Endothelial cell of umbilical vein (primary cell): ENCODE measurements at regions not wholly inside any gene's neighbourhood (a gene's known extent, or its start where the extent isn't known, plus 50 kb on each side); places are given as distances from the start of the nearest gene placed in this dataset.

Source experiments
- BruUV-seq: library from RNA; stranded (reverse); fragments of 400-500 nt; replicated peaks from 2 replicates; lab custom pipeline; 2021; lab: Mats Ljungman, UMichigan
- CTCF ChIA-PET: fragments of 300-600, 350-600 bp; sonication (Branson Sonifier 250); formaldehyde crosslinking; loops from one replicate; lab custom pipeline; 2021; ENCODE audit warnings: antibody characterized with exemption, inconsistent platforms; lab: Charles Lee
- POLR2A ChIA-PET: fragments of 300-600, 350-600 bp; sonication (Branson Sonifier 250); formaldehyde crosslinking; loops from one replicate; lab custom pipeline; 2021; ENCODE audit warnings: antibody characterized with exemption, inconsistent platforms; lab: Charles Lee
- DNase-seq: peaks from one replicate; pipeline ENCODE4 v3.0.0-alpha.2; 2011; ENCODE audit warnings: low read depth, low spot score
- FAIRE-seq: peaks from 2 replicates; lab custom pipeline; 2011; peaks lifted over from hg19 to GRCh38; lab: Jason Lieb, UNC
- H2AFZ ChIP-seq: 2 replicates; pipeline ENCODE4 v1.6.0; 2012; ENCODE audit warnings: low read depth, low read length, control low read depth, inconsistent platforms
- H3K27ac ChIP-seq: 2 replicates; pipeline ENCODE4 v1.5.1; 2011; ENCODE audit warnings: low read depth, mild to moderate bottlenecking, control low read depth, low read length, moderate library complexity; ENCODE audit not compliant: insufficient read depth
- H3K27me3 ChIP-seq, 2 experiments: 2 replicates each; pipeline versions ENCODE4 v1.6.0 to v1.6.1; 2011; ENCODE audit warnings: low read length in 2 of 2, mixed read lengths in 1 of 2; ENCODE audit not compliant: control insufficient read depth in 2 of 2, insufficient read depth in 2 of 2
- H3K36me3 ChIP-seq, 2 experiments: 2 replicates in 1 of 2; 3 replicates in 1 of 2; pipeline ENCODE4 v1.5.1; 2011; ENCODE audit warnings: low read length in 2 of 2, mild to moderate bottlenecking in 1 of 2, moderate library complexity in 1 of 2; ENCODE audit not compliant: control insufficient read depth in 2 of 2, insufficient read depth in 2 of 2; ENCODE audit errors: extremely low read depth in 1 of 2
- H3K4me1 ChIP-seq: 3 replicates; pipeline ENCODE4 v1.5.1; 2011; ENCODE audit warnings: mild to moderate bottlenecking, low read length; ENCODE audit not compliant: control insufficient read depth, insufficient read depth; ENCODE audit errors: extremely low read depth
- H3K4me2 ChIP-seq: 2 replicates; pipeline ENCODE4 v1.6.1; 2011; ENCODE audit warnings: low read length, control low read depth, mixed read lengths; ENCODE audit not compliant: insufficient read depth
- H3K4me3 ChIP-seq, 3 experiments: fragments of 200-600 bp in 1 of 3; sonication (generic), shearing (Covaris generic) in 1 of 3; replicated peaks in 1 of 3; 2 replicates each; pipeline ENCODE4 v1.5.1; 2011 to 2016; ENCODE audit warnings: control low read depth in 3 of 3, low read length in 3 of 3, mild to moderate bottlenecking in 2 of 3, inconsistent platforms in 1 of 3, low read depth in 1 of 3, moderate library complexity in 1 of 3; ENCODE audit not compliant: insufficient read depth in 1 of 3
- H3K79me2 ChIP-seq: 2 replicates; pipeline ENCODE4 v1.6.0; 2012; ENCODE audit warnings: low read length, inconsistent platforms; ENCODE audit not compliant: control insufficient read depth, insufficient read depth
- H3K9ac ChIP-seq: replicated peaks from 2 replicates; pipeline ENCODE3; 2011; ENCODE audit warnings: low read length, control low read depth; ENCODE audit not compliant: insufficient read depth; ENCODE audit errors: extremely low read depth
- H3K9me1 ChIP-seq: replicated peaks from 3 replicates; pipeline ENCODE4 v1.6.0; 2011; ENCODE audit warnings: mild to moderate bottlenecking, low read length; ENCODE audit not compliant: control insufficient read depth, insufficient read depth; ENCODE audit errors: extremely low read depth
- H3K9me3 ChIP-seq: replicated peaks from 2 replicates; pipeline ENCODE4 v1.5.1; 2012; ENCODE audit warnings: low read length, inconsistent platforms; ENCODE audit not compliant: control insufficient read depth, insufficient read depth
- H4K20me1 ChIP-seq: replicated peaks from 2 replicates; pipeline ENCODE3; 2011; ENCODE audit warnings: mild to moderate bottlenecking, low read length; ENCODE audit not compliant: control insufficient read depth, insufficient read depth; ENCODE audit errors: extremely low read depth
- EZH2 ChIP-seq: IDR thresholded peaks from 2 replicates; pipeline ENCODE4 v1.6.1; 2012; ENCODE audit warnings: borderline replicate concordance, low read depth, mild to moderate bottlenecking, moderate library complexity, low read length, inconsistent platforms; ENCODE audit not compliant: severe bottlenecking
- GATA2 ChIP-seq: IDR thresholded peaks from 2 replicates; pipeline ENCODE4 v1.7.0; 2011; ENCODE audit warnings: low read depth, mild to moderate bottlenecking, moderate library complexity, mixed read lengths, low read length; ENCODE audit not compliant: insufficient read length, insufficient read depth
- MYC ChIP-seq: IDR thresholded peaks from one replicate; pipeline ENCODE4 v1.6.1; 2011; ENCODE audit warnings: mild to moderate bottlenecking, low read depth, low read length
- POLR2A ChIP-seq: IDR thresholded peaks from 2 replicates; pipeline ENCODE4 v1.6.1; 2012; ENCODE audit warnings: low read depth, mild to moderate bottlenecking, control low read depth, low read length
- dilution Hi-C: fragments of 300-500 bp; cut with MboI; formaldehyde crosslinking; loops from one replicate; pipeline ENCODE4 v1.15.0; 2019; ENCODE audit warnings: low sequenced_read_pairs; ENCODE audit not compliant: extremely low pct_ligation_motif_present
- intact Hi-C: fragments of 100-400 bp; cut with micrococcal nuclease; formaldehyde crosslinking; loops from one replicate; pipeline ENCODE4 v1.10.0; 2022
- TF ChIP-seq, protein P1 (sequence below): IDR thresholded peaks from 2 replicates; pipeline ENCODE4 v1.6.1; 2011; ENCODE audit not compliant: insufficient read depth, insufficient read length

DNA sequence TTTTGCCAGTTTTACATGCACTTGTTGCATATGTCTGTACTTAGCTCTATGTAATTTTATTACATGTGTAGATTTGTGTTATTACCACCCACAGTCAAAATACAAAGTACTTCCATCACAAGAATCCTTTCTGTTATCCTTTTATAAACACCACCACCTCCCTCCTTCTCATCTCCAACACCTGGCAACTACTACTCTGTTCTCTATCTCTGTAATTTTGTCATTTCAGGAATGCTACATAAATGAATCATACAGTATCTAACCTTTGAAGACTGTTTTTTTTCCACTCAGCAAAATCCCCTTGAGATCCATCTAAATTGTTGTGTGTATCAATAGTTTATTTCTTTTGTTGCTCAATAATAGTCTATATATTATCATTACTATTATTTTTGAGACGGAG is 64.5 kb upstream of the COP1 start:
- no peaks in the 10 kb centered on the region for H3K4me1 ChIP-seq

More for the DNA sequence above, 64.5 kb upstream of the COP1 start:
- H3K36me3 ChIP-seq: no peaks in the 10 kb centered on the region
- no peak overlapping the region for H3K27ac ChIP-seq
- no peaks in the 10 kb centered on the region for H3K27me3 ChIP-seq
- no peak overlapping the region for H3K4me2 ChIP-seq
- H4K20me1 ChIP-seq: no peaks in the 10 kb centered on the region
- intact Hi-C loops (no loop called here), dilution Hi-C loops (no loop called here)
- no peak overlapping the region for H2AFZ ChIP-seq
- FAIRE-seq (no peak), DNase-seq (no peak)
- no peaks in the 10 kb centered on the region for H3K9me1 ChIP-seq
- H3K9me3 ChIP-seq: no peaks in the 10 kb centered on the region
- no peak overlapping the region for H3K4me3 ChIP-seq
- H3K79me2 ChIP-seq: no peaks in the 10 kb centered on the region
- ChIA-PET POLR2A (no interaction called here), CTCF (no interaction called here)
- no TSS peak for BruUV-seq
- no peak for TF ChIP-seq POLR2A
- no peak for TF ChIP-seq MYC
- TF ChIP-seq GATA2: no peak
- TF ChIP-seq, protein P1, sequence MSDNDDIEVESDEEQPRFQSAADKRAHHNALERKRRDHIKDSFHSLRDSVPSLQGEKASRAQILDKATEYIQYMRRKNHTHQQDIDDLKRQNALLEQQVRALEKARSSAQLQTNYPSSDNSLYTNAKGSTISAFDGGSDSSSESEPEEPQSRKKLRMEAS: no peak
- no peak for TF ChIP-seq EZH2
- no peak overlapping the region for H3K9ac ChIP-seq
